ENCODE measurements at regions not wholly inside any gene's neighbourhood (a gene's known extent, or its start where the extent isn't known, plus 50 kb on each side); places are given as distances from the start of the nearest gene placed in this dataset.

DNA sequence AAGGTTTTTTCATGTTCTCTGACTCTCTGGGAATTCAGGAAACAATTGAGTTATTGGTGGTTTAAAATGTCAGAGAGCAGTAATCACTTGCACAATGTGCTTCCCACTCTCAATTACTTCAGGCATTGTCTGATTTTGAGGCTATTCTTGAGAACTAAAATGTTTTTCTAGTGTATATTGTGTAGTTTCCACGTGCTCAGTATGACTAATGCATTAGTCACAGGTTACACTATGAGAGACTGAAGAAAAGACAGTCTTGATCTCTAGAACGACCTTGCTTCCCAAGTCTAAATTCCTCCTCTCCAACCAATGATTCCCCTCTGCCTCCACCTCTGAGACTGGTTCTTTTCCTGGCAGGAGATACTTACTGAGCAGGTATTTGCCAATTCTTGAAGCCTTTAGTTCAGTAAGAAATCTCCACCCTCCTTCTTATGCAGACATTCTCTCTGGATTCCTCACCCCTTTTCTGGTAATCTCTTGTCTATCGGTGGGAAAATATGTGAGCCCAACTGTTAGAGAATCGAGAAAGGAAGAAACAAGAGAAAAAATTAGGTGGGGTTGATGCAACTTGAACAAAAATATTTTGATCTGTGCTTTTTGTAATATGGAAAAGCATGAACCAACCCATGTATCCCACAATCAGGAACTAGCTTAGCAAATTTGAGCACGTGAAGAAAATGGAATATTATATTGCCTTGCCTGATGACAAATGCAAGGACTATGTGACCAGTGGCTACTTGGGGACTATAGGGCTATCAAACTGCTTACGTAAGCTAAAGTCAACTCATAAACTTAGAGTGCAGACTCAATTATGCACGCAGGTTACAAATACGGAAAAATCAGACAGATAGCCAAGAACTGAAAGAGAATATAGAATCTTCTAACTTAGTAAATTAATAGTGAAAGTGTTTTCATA, 61.1 kb upstream of the SLC22A16 start:
- no peak for DNase-seq

DNA sequence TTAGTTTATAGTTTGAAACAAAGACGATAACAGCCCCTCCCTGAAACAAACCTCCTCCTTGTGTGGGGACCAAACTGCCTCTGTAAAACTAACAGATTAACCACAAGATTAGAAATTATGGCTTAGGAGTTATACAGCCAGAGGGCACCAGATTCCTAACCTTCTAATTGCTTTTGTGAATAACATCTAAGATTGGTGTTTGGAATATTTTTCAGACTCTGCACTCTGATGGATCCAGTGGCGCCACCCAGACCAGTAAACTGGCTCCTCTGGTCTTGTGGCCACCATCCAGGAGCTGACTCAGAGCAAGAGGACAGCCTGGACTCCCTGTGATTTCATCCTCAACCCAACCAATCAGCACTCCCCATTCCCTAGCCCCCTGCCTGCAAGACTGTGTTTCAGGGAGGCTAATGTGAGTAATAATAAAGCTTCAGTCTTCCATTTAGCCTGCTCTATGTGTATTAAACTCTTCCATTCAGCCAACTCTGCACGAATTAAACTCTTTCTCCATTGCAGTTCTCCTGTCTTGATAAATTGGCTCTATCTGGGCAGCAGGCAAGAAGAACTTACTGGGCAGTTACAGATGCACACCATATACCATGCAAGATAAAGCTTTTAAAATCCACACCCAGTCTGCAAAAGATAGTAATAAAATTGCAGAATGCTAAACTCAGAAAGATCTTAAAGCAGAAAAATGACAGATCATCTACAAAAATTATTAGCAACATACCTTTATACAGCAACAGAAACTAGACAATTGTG, 58.5 kb upstream of the SLC22A16 start:
- no peak for DNase-seq

DNA sequence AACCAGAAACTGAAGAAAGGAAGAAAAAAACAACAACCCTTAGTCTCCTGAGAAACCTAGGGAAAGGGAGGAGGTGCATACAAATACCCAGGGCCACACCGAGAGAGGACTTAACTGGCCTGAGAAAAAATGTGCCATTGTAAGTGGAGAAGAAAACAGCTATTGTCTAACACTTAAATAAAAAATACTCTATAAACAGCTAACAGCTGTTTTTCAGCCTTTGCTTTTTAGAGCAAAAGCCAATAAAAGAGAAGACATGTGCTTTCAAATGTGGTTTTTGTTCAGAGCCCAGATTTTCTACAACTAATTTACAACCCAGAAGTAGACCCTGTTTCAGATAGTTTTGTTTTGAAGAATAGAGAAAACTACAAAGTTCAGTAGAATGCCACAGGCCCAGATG, 56.0 kb upstream of the SLC22A16 start:
- no peak for DNase-seq

DNA sequence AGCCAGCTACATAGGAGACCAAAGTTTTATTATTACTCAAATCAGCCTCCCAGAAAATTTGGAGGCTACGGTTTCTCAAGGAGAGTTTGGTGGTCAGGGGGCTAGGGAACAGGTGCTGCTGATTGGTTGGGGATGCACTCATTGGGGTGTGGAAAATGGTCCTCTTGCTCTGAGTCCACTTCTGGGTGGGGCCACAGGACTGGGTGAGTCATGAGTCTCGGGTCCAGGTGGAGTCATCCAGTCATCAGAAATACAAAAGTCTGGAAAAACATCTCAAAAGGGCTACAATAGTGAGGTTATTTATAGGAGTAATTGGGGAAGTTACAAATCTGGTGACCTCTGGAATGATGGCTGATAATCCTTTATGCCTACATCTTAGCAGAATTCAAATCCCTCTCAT, 54.3 kb upstream of the SLC22A16 start:
- no peak for DNase-seq

DNA sequence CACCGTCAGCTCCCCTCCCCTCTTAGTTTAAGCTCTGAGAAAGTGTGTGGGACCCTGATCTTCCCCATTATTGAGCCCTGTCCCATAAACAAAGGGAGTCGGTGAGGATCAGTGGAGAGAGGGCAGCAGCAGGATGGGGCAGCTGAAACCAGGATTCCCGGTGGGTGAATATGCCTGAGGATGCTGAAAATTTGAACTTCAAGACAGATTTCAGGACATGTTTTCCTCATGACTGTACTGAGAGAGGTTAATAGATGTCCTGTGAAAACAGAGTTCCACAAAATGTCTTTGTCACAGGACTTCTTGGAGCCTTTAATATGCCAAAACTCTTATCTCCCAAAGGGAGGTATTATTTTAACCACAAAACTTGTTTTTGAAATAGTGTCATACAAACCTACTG, 53.5 kb upstream of the SLC22A16 start:
- DNase-seq = no peak

DNA sequence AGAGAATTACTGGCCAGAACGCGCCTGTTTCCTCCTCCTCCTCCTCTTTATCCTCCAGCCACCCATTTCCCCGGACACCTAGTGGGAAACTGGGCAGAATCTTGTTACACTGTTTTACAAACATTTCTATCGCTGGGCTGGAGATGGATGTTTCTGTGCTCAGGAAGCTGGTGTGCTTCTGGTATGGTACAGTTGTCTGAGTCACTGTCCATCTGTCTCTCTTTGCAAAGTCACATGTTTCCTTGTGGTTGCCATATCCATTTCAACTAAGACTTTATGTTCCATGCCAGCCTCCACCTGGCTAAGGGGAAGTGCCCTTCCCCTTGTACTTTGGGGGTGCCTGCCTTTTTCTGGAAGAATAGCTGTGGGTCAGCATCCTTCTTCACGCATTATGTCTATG, 52.9 kb upstream of the SLC22A16 start:
- no peak for DNase-seq

DNA sequence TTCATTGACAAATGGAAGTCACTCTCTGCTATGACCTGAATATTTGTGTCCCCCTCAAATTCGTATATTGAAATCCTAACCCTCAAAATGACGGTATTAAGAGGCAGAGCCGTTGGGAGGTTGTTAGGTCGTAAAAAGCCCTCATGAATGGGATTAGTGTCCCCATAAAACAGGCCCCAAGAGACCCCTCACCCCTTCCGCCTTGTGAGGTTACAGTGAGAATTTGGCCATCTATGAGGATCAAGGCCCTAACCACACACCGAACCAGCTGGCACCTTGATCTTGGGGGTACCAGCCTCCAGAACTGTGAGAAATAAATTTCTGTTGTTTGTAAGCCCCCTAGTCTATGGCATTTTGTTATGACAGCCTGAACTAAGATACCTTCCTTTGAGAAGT, 52.5 kb upstream of the SLC22A16 start:
- no peak for DNase-seq

DNA sequence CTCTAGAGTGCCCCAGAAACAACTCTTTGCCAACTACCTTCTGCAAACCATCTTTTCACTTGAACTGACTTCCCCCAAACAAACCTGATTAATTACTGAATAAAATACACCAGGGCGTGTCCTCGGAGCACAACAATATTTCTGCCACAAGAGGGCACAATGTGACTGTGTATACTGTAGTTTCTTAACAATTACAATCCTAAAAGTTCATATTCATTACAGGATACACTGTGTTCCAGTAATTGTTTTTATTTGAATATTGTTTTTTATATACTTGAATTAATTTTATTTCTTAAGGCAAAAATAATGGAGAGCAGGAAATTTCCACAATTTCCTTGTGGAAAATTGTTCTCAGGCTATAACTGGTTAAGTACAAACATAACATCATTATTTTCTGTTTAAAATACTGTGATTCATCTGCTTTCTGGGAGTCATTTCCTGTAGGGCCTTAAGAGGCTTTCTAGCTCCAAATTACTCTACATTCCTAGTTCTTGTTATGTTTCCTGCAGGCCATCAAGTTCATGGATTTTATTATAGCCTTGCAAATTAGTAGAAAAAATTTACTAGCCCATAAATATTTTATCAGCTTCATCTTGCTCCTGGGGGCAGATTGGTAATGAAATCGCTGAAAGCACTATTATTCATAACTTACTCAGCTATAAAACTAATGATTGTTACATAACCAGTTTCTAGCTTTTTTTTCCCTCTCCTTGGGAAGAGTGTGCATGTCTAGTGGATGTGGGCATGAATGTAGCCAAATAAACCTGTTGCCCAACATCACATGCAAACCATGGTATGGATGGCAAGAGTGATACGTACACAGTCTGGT, 51.9 kb upstream of the SLC22A16 start:
- DNase-seq = peak; percentile 10

DNA sequence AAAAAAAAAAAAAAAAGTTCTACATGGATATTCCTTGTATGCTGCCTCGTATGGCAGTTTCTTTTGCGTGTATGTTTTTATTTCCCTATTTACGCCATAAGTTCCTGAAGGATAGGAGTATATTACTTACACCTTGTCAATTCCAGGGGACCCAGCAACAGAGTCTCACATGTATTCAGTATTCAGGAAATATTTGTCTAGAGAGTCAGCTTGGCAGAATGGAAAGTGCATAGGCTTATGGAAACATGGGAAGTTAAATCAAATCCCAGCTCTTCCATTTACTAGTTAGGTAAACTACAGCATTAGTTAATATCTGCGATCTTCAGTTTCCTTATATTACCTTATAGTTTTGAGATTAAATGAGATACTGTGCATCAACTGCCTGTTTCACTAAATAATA, 51.1 kb upstream of the SLC22A16 start:
- no peak for DNase-seq

DNA sequence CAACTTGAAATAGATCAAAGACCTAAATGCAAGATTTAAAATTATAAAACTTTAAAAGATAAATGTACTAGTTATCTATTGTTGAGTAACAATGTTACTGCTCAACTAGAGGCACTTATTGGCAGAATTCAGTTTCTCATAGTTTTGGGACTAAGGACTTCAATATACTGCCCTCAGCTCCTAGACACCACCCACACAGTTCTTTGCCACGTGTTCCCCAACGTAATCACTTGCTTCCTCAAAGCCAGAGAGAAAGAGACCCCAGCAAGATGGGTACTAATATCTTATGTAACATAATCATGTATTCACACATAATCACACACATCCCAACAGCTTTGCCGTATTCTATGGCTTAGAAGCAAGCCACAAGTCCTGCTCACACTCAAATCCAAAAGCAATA, 50.3 kb upstream of the SLC22A16 start:
- no peak for DNase-seq

Data from DMS79 (cell line).